Endothelial cell of umbilical vein (primary cell): ENCODE measurements at regions not wholly inside any gene's neighbourhood (a gene's known extent, or its start where the extent isn't known, plus 50 kb on each side); places are given as distances from the start of the nearest gene placed in this dataset.

Experiments used
- BruUV-seq: library from RNA; stranded (reverse); fragments of 400-500 nt; replicated peaks from 2 replicates; lab custom pipeline; 2021; lab: Mats Ljungman, UMichigan
- CTCF ChIA-PET: fragments of 300-600, 350-600 bp; sonication (Branson Sonifier 250); formaldehyde crosslinking; loops from one replicate; lab custom pipeline; 2021; ENCODE audit warnings: antibody characterized with exemption, inconsistent platforms; lab: Charles Lee
- POLR2A ChIA-PET: fragments of 300-600, 350-600 bp; sonication (Branson Sonifier 250); formaldehyde crosslinking; loops from one replicate; lab custom pipeline; 2021; ENCODE audit warnings: antibody characterized with exemption, inconsistent platforms; lab: Charles Lee
- DNase-seq: peaks from one replicate; pipeline ENCODE4 v3.0.0-alpha.2; 2011; ENCODE audit warnings: low read depth, low spot score
- FAIRE-seq: peaks from 2 replicates; lab custom pipeline; 2011; peaks lifted over from hg19 to GRCh38; lab: Jason Lieb, UNC
- H2AFZ ChIP-seq: 2 replicates; pipeline ENCODE4 v1.6.0; 2012; ENCODE audit warnings: low read depth, low read length, control low read depth, inconsistent platforms
- H3K27ac ChIP-seq: 2 replicates; pipeline ENCODE4 v1.5.1; 2011; ENCODE audit warnings: low read depth, mild to moderate bottlenecking, control low read depth, low read length, moderate library complexity; ENCODE audit not compliant: insufficient read depth
- H3K27me3 ChIP-seq, 2 experiments: 2 replicates each; pipeline versions ENCODE4 v1.6.0 to v1.6.1; 2011; ENCODE audit warnings: low read length in 2 of 2, mixed read lengths in 1 of 2; ENCODE audit not compliant: control insufficient read depth in 2 of 2, insufficient read depth in 2 of 2
- H3K36me3 ChIP-seq, 2 experiments: 2 replicates in 1 of 2; 3 replicates in 1 of 2; pipeline ENCODE4 v1.5.1; 2011; ENCODE audit warnings: low read length in 2 of 2, mild to moderate bottlenecking in 1 of 2, moderate library complexity in 1 of 2; ENCODE audit not compliant: control insufficient read depth in 2 of 2, insufficient read depth in 2 of 2; ENCODE audit errors: extremely low read depth in 1 of 2
- H3K4me1 ChIP-seq: 3 replicates; pipeline ENCODE4 v1.5.1; 2011; ENCODE audit warnings: mild to moderate bottlenecking, low read length; ENCODE audit not compliant: control insufficient read depth, insufficient read depth; ENCODE audit errors: extremely low read depth
- H3K4me2 ChIP-seq: 2 replicates; pipeline ENCODE4 v1.6.1; 2011; ENCODE audit warnings: low read length, control low read depth, mixed read lengths; ENCODE audit not compliant: insufficient read depth
- H3K4me3 ChIP-seq, 3 experiments: fragments of 200-600 bp in 1 of 3; sonication (generic), shearing (Covaris generic) in 1 of 3; replicated peaks in 1 of 3; 2 replicates each; pipeline ENCODE4 v1.5.1; 2011 to 2016; ENCODE audit warnings: control low read depth in 3 of 3, low read length in 3 of 3, mild to moderate bottlenecking in 2 of 3, inconsistent platforms in 1 of 3, low read depth in 1 of 3, moderate library complexity in 1 of 3; ENCODE audit not compliant: insufficient read depth in 1 of 3
- H3K79me2 ChIP-seq: 2 replicates; pipeline ENCODE4 v1.6.0; 2012; ENCODE audit warnings: low read length, inconsistent platforms; ENCODE audit not compliant: control insufficient read depth, insufficient read depth
- H3K9ac ChIP-seq: replicated peaks from 2 replicates; pipeline ENCODE3; 2011; ENCODE audit warnings: low read length, control low read depth; ENCODE audit not compliant: insufficient read depth; ENCODE audit errors: extremely low read depth
- H3K9me1 ChIP-seq: replicated peaks from 3 replicates; pipeline ENCODE4 v1.6.0; 2011; ENCODE audit warnings: mild to moderate bottlenecking, low read length; ENCODE audit not compliant: control insufficient read depth, insufficient read depth; ENCODE audit errors: extremely low read depth
- H3K9me3 ChIP-seq: replicated peaks from 2 replicates; pipeline ENCODE4 v1.5.1; 2012; ENCODE audit warnings: low read length, inconsistent platforms; ENCODE audit not compliant: control insufficient read depth, insufficient read depth
- H4K20me1 ChIP-seq: replicated peaks from 2 replicates; pipeline ENCODE3; 2011; ENCODE audit warnings: mild to moderate bottlenecking, low read length; ENCODE audit not compliant: control insufficient read depth, insufficient read depth; ENCODE audit errors: extremely low read depth
- EZH2 ChIP-seq: IDR thresholded peaks from 2 replicates; pipeline ENCODE4 v1.6.1; 2012; ENCODE audit warnings: borderline replicate concordance, low read depth, mild to moderate bottlenecking, moderate library complexity, low read length, inconsistent platforms; ENCODE audit not compliant: severe bottlenecking
- GATA2 ChIP-seq: IDR thresholded peaks from 2 replicates; pipeline ENCODE4 v1.7.0; 2011; ENCODE audit warnings: low read depth, mild to moderate bottlenecking, moderate library complexity, mixed read lengths, low read length; ENCODE audit not compliant: insufficient read length, insufficient read depth
- JUN ChIP-seq: IDR thresholded peaks from 2 replicates; pipeline ENCODE4 v1.6.1; 2011; ENCODE audit warnings: borderline replicate concordance, low read depth; ENCODE audit not compliant: insufficient read length, insufficient read depth
- POLR2A ChIP-seq: IDR thresholded peaks from 2 replicates; pipeline ENCODE4 v1.6.1; 2012; ENCODE audit warnings: low read depth, mild to moderate bottlenecking, control low read depth, low read length
- dilution Hi-C: fragments of 300-500 bp; cut with MboI; formaldehyde crosslinking; loops from one replicate; pipeline ENCODE4 v1.15.0; 2019; ENCODE audit warnings: low sequenced_read_pairs; ENCODE audit not compliant: extremely low pct_ligation_motif_present
- intact Hi-C: fragments of 100-400 bp; cut with micrococcal nuclease; formaldehyde crosslinking; loops from one replicate; pipeline ENCODE4 v1.10.0; 2022
- TF ChIP-seq, protein P1 (sequence below): IDR thresholded peaks from 2 replicates; pipeline ENCODE4 v1.6.1; 2011; ENCODE audit not compliant: insufficient read depth, insufficient read length
- TF ChIP-seq, protein P2 (sequence below), 2 donors: IDR thresholded peaks; 1 replicate in 1 of 2; 2 replicates in 1 of 2; pipeline ENCODE4 v1.5.1; 2011; ENCODE audit warnings: low read length in 2 of 2, mild to moderate bottlenecking in 2 of 2, moderate library complexity in 2 of 2, control low read depth in 1 of 2, inconsistent platforms in 1 of 2, low read depth in 1 of 2; ENCODE audit not compliant: insufficient read depth in 1 of 2; ENCODE audit errors: extremely low read depth in 1 of 2

DNA sequence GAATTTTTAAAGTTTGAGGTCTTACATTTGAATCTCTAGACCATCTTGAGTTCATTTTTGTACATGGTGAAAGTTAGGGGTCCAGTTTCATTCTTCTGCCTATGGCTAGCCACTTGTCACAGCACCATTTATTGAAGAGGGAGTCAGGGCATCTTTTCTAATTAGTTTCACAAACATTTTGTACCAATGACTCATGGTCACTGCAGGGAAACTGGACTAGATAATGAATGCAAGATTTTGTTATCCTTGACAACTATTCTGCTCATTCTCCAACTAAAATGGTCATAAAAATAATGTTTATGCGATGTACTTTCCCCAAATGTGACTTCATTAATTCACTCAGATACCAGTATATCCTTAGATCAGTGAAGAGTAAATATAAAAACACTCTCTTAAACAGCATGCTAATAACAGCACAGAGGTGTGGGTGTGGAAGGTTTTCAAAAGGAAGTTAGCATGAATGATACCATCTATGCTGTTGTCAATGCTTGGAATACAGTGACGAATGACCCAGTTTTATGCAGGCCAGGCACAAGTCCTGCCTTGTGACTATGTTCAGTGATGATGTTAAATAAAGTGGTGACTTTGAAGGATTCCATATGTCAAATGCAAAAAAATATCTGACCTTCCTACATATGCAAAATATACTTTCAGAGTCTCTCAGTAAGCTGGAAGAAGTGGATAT, 314.9 kb upstream of the TMCO5A start:
- Histone ChIP-seq H3K4me2 (no peak overlapping the region), H3K27me3 (no peaks in the 10 kb centered on the region), H3K4me3 (no peak overlapping the region), H3K9me3 (peaks cover 2% of the 10 kb centered on the region), H2AFZ (no peak overlapping the region), H3K79me2 (no peaks in the 10 kb centered on the region), H3K9ac (no peak overlapping the region), H3K36me3 (no peaks in the 10 kb centered on the region), H4K20me1 (no peaks in the 10 kb centered on the region), H3K4me1 (no peaks in the 10 kb centered on the region), H3K27ac (no peak overlapping the region), H3K9me1 (no peaks in the 10 kb centered on the region)
- ChIA-PET CTCF (no interaction called here), POLR2A (no interaction called here)
- dilution Hi-C loops (no loop called here), intact Hi-C loops (no loop called here)
- TF ChIP-seq JUN (no peak), GATA2 (no peak), POLR2A (no peak), EZH2 (no peak)
- TF ChIP-seq, protein P1, sequence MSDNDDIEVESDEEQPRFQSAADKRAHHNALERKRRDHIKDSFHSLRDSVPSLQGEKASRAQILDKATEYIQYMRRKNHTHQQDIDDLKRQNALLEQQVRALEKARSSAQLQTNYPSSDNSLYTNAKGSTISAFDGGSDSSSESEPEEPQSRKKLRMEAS = no peak
- TF ChIP-seq, protein P2, sequence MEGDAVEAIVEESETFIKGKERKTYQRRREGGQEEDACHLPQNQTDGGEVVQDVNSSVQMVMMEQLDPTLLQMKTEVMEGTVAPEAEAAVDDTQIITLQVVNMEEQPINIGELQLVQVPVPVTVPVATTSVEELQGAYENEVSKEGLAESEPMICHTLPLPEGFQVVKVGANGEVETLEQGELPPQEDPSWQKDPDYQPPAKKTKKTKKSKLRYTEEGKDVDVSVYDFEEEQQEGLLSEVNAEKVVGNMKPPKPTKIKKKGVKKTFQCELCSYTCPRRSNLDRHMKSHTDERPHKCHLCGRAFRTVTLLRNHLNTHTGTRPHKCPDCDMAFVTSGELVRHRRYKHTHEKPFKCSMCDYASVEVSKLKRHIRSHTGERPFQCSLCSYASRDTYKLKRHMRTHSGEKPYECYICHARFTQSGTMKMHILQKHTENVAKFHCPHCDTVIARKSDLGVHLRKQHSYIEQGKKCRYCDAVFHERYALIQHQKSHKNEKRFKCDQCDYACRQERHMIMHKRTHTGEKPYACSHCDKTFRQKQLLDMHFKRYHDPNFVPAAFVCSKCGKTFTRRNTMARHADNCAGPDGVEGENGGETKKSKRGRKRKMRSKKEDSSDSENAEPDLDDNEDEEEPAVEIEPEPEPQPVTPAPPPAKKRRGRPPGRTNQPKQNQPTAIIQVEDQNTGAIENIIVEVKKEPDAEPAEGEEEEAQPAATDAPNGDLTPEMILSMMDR (IDR thresholded peaks at IDR 0.05; ENCODE audit: extremely low read depth in 1 of 2, insufficient read depth in 1 of 2, low read depth in 1 of 2, low read length in 2 of 2) = no peak
- FAIRE-seq = no peak
- no peak for DNase-seq
- BruUV-seq = no TSS peak
